GM12892 (cell line): ENCODE measurements at regions not wholly inside any gene's neighbourhood (a gene's known extent, or its start where the extent isn't known, plus 50 kb on each side); places are given as distances from the start of the nearest gene placed in this dataset.

Experiments
- POLR2A ChIP-seq: IDR thresholded peaks from 2 replicates; pipeline ENCODE4 v1.6.1; 2011; ENCODE audit warnings: low read depth, low read length, control low read depth
- POLR2AphosphoS5 ChIP-seq: IDR thresholded peaks from 2 replicates; pipeline ENCODE4 v1.6.1; 2011; ENCODE audit warnings: low read depth, low read length, control low read depth
- TAF1 ChIP-seq: IDR thresholded peaks from 2 replicates; pipeline ENCODE4 v1.6.1; 2011; ENCODE audit warnings: low read depth, mild to moderate bottlenecking, control low read depth, low read length, borderline replicate concordance

DNA sequence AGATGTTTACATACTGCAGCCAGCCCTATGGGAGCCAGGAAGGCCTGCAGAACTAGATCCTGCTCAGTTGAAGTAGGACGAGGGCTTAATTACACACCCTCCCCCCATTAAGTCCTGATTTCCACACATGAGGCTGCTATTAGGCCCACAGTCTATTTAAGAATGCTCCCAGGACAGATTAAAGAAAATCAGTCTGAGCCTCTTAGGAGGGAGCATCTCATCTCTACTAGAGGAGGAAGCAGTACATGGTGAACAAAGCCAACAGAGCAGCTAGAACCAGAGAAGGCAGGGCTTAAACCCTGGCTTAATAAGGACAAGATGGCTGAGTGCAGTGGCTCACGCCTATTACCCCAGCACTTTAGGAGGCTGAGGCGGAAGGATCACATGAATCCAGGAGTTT, 55.8 kb upstream of the ARHGAP5 start:
- TF ChIP-seq POLR2AphosphoS5 (no peak), POLR2A (no peak), TAF1 (no peak)
